T-cell (primary cell): ENCODE measurements at regions not wholly inside any gene's neighbourhood (a gene's known extent, or its start where the extent isn't known, plus 50 kb on each side); places are given as distances from the start of the nearest gene placed in this dataset.

Experiments used
- ATAC-seq, 4 experiments: fragments of 200-7000 bp in 3 of 4; fragments of 150-1000 bp in 1 of 4; cut with Tn5 transposase; replicated peaks in 1 of 4; 1 replicate in 3 of 4; 2 replicates in 1 of 4; pipeline ENCODE4 v1.10.0; 2021; ENCODE audit warnings: moderate library complexity in 3 of 4, mild to moderate bottlenecking in 2 of 4, moderate number of reproducible peaks in 1 of 4
- CTCF ChIA-PET, 2 donors: fragments of 300-600 bp; sonication (Branson Sonifier 250); formaldehyde crosslinking; loops; one replicate each; lab custom pipeline; 2022; ENCODE audit warnings: antibody characterized with exemption in 2 of 2; lab: Charles Lee
- POLR2A ChIA-PET, 2 donors: fragments of 300-600 bp; sonication (Branson Sonifier 250); formaldehyde crosslinking; loops; one replicate each; lab custom pipeline; 2022; ENCODE audit warnings: antibody characterized with exemption in 2 of 2; lab: Charles Lee
- DNase-seq, 35 experiments: peaks; one replicate each; pipeline versions ENCODE4 v3.0.0 to v3.0.0-alpha.2; 2013 to 2023
- H3K27ac ChIP-seq: one replicate; pipeline ENCODE4 v1.5.1; 2013; ENCODE audit warnings: low read length
- H3K27me3 ChIP-seq, 2 experiments: replicated peaks in 1 of 2; 1 replicate in 1 of 2; 2 replicates in 1 of 2; pipeline versions ENCODE4 v1.6.1 to v1.7.0; 2013; ENCODE audit warnings: low read length in 1 of 2, mixed read lengths in 1 of 2; ENCODE audit not compliant: control insufficient read depth in 2 of 2, insufficient read depth in 2 of 2; ENCODE audit errors: extremely low read depth in 1 of 2
- H3K36me3 ChIP-seq, 2 donors: 1 replicate in 1 of 2; 2 replicates in 1 of 2; pipeline versions ENCODE4 v1.6.1 to v1.7.0; 2013; ENCODE audit warnings: low read length in 1 of 2; ENCODE audit not compliant: control insufficient read depth in 2 of 2, insufficient read depth in 1 of 2; ENCODE audit errors: extremely low read depth in 1 of 2
- H3K4me1 ChIP-seq, 2 experiments: 1 replicate in 1 of 2; 2 replicates in 1 of 2; pipeline versions ENCODE4 v1.6.1 to v1.7.0; 2013; ENCODE audit warnings: low read length in 2 of 2, mixed read lengths in 1 of 2; ENCODE audit not compliant: insufficient read depth in 2 of 2, control insufficient read depth in 1 of 2; ENCODE audit errors: extremely low read depth in 1 of 2
- H3K4me3 ChIP-seq, 2 donors: 1 replicate in 1 of 2; 2 replicates in 1 of 2; pipeline versions ENCODE4 v1.5.1 to v1.7.0; 2013; ENCODE audit warnings: mild to moderate bottlenecking in 2 of 2, low read length in 1 of 2, moderate library complexity in 1 of 2; ENCODE audit not compliant: control insufficient read depth in 1 of 2; ENCODE audit errors: extremely low read depth in 1 of 2
- H3K9me3 ChIP-seq: 2 replicates; pipeline ENCODE4 v1.7.0; 2013
- H3K27ac Mint-ChIP-seq, 2 donors: one replicate each; pipeline ENCODE4 v1.8.0; 2020 to 2021; ENCODE audit warnings: mild to moderate bottlenecking in 2 of 2, mixed read lengths in 2 of 2
- H3K27me3 Mint-ChIP-seq, 2 donors: one replicate each; pipeline ENCODE4 v1.8.0; 2021 to 2022; ENCODE audit warnings: mixed read lengths in 2 of 2
- H3K36me3 Mint-ChIP-seq: one replicate; pipeline ENCODE4 v1.8.0; 2021; ENCODE audit warnings: mixed read lengths
- H3K4me1 Mint-ChIP-seq, 3 donors: one replicate each; pipeline ENCODE4 v1.8.0; 2020 to 2022; ENCODE audit warnings: mixed read lengths in 3 of 3, mild to moderate bottlenecking in 1 of 3
- H3K4me3 Mint-ChIP-seq, 3 donors: one replicate each; pipeline ENCODE4 v1.8.0; 2020 to 2022; ENCODE audit warnings: mild to moderate bottlenecking in 3 of 3, mixed read lengths in 3 of 3, moderate library complexity in 3 of 3
- H3K9me3 Mint-ChIP-seq, 3 donors: one replicate each; pipeline ENCODE4 v1.8.0; 2020 to 2022; ENCODE audit warnings: mixed read lengths in 3 of 3
- WGBS: methylation state at CpG from one replicate; pipeline ENCODE4 v1.1.5; 2013; ENCODE audit warnings: missing lambda C conversion rate; ENCODE audit not compliant: insufficient coverage; 5-methylcytosine and 5-hydroxymethylcytosine counted together

DNA sequence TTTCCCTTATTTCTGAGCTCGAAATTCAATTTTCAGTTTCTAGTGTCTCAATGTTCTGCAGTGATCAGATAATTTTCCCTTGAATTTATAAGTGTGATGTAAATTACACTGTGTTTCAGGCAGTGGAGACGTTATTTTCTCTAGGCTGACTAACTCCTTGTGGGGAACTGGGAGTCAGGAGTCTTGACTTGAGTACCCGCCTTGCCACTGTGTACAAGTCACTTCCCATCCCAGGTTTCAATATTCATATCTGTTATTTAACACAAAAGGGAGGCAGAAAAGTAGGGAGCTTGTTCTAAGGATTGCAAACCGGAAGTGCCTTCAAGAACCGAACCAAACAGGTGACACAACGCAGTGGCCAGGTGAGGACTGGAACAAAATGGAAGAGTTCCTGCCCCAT, 196.5 kb downstream of the MEX3B start:
- Mint-ChIP-seq H3K4me1 (no peaks in the 10 kb centered on the region), H3K9me3 (no peaks in the 10 kb centered on the region), H3K27me3 (peaks cover 3 to 12% of the 10 kb centered on the region in 2 donors), H3K36me3 (no peaks in the 10 kb centered on the region), H3K4me3 (no peak overlapping the region), H3K27ac (no peak overlapping the region)
- Histone ChIP-seq H3K36me3 (no peaks in the 10 kb centered on the region), H3K4me1 (no peaks in the 10 kb centered on the region), H3K4me3 (no peak overlapping the region), H3K9me3 (no peaks in the 10 kb centered on the region), H3K27me3 (no peaks in the 10 kb centered on the region), H3K27ac (no peak overlapping the region)
- ChIA-PET POLR2A (no interaction called here), CTCF (no interaction called here)
- DNase-seq = no peak
- no peak for ATAC-seq
- WGBS = 75% methylated on average over 3 of the region's 6 CpGs

DNA sequence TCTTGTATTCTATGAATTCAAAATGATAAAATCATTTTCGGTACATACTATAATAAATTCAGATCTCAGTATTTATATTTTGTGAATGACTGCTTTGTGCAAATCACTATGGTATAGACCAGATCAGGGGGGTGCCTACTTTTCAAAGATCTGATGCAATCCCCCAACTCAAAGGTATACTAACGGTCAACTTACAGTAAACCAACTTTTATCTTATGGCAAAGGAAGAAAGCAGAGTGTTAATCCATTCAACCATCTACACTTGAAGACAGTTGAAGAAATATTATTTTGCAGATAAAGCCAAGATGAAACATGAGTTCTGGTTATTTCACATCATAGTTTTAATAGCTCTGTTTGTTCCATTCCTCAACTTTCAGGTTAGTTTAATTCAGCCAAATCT, 197.1 kb downstream of the MEX3B start:
- no peaks in the 10 kb centered on the region for H3K27me3 ChIP-seq
- DNase-seq (no peak), ATAC-seq (no peak)
- H3K4me3 Mint-ChIP-seq = no peak overlapping the region
- no peak overlapping the region for H3K4me3 ChIP-seq
- ChIA-PET CTCF (no interaction called here), POLR2A (no interaction called here)
- H3K36me3 ChIP-seq = no peaks in the 10 kb centered on the region
- no peaks in the 10 kb centered on the region for H3K9me3 ChIP-seq
- H3K36me3 Mint-ChIP-seq = no peaks in the 10 kb centered on the region
- H3K27ac Mint-ChIP-seq = no peak overlapping the region
- H3K27ac ChIP-seq = no peak overlapping the region
- no peaks in the 10 kb centered on the region for H3K4me1 ChIP-seq
- H3K27me3 Mint-ChIP-seq = peaks cover 3 to 12% of the 10 kb centered on the region in 2 donors
- WGBS = no CpG with 5 or more reads among the region's 2 CpGs
- H3K4me1 Mint-ChIP-seq = no peaks in the 10 kb centered on the region
- no peaks in the 10 kb centered on the region for H3K9me3 Mint-ChIP-seq

DNA sequence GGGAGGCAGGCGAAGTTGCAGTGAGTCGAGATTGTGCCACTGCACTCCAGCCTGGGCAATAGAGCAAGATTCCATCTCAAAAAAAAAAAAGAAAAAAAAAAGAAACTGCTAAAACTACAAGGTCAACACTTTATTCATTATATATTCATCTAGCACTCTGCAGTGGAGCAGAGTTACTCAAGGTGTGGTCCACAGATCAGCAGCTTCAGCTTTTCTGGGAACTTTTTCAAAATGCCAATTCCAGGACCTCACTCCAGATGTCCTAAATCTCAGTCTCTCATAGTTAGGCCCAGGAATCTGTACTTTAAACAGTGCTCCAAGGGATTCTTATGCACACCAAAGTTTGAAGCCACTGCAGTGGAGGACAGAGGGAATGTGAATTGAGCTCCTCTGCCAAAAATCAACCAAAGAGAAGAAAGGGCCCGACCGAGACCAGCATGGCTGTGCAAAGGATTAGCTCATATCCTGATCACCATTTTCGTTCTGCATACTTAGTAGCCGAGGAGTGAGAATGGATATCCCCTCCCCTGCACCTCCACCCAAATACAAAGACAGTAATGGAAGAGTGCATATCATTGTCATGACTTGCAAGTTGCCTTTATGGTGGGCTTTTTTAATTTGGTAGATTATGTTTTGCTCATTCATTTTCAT, 201.9 kb downstream of the MEX3B start:
- no peaks in the 10 kb centered on the region for H3K36me3 ChIP-seq
- peaks cover 0 to 4% of the 10 kb centered on the region in 2 donors for H3K27me3 Mint-ChIP-seq
- POLR2A ChIA-PET = no interaction called here
- no peaks in the 10 kb centered on the region for H3K4me1 Mint-ChIP-seq
- H3K27me3 ChIP-seq = no peaks in the 10 kb centered on the region
- no peak for ATAC-seq
- WGBS = no CpG with 5 or more reads among the region's 6 CpGs
- H3K9me3 ChIP-seq = no peaks in the 10 kb centered on the region
- no peaks in the 10 kb centered on the region for H3K36me3 Mint-ChIP-seq
- DNase-seq = no peak
- no peaks in the 10 kb centered on the region for H3K4me1 ChIP-seq
- no peak overlapping the region for H3K27ac ChIP-seq
- H3K9me3 Mint-ChIP-seq = no peaks in the 10 kb centered on the region
- H3K27ac Mint-ChIP-seq = no peak overlapping the region
- H3K4me3 Mint-ChIP-seq = no peak overlapping the region
- CTCF ChIA-PET = no interaction called here
- no peak overlapping the region for H3K4me3 ChIP-seq

GRCh38 chr15:81843226-81843625, 202.6 kb downstream of the MEX3B start:
- CTCF ChIA-PET = no interaction called here
- DNase-seq (no peak), ATAC-seq (no peak)
- Mint-ChIP-seq H3K36me3 (no peaks in the 10 kb centered on the region), H3K4me1 (no peaks in the 10 kb centered on the region), H3K4me3 (no peak overlapping the region), H3K27me3 (peaks cover 0 to 4% of the 10 kb centered on the region in 2 donors), H3K9me3 (no peaks in the 10 kb centered on the region), H3K27ac (no peak overlapping the region)
- Histone ChIP-seq H3K27ac (no peak overlapping the region), H3K4me1 (no peaks in the 10 kb centered on the region), H3K4me3 (no peak overlapping the region), H3K27me3 (no peaks in the 10 kb centered on the region), H3K9me3 (no peaks in the 10 kb centered on the region), H3K36me3 (no peaks in the 10 kb centered on the region)
- POLR2A ChIA-PET = no interaction called here
- WGBS = 86% methylated on average over 1 of the region's 5 CpGs

- 80% methylated on average over 1 of the region's 2 CpGs for WGBS
- no peaks in the 10 kb centered on the region for H3K36me3 ChIP-seq
- Mint-ChIP-seq H3K9me3 (no peaks in the 10 kb centered on the region), H3K27me3 (no peaks in the 10 kb centered on the region), H3K36me3 (no peaks in the 10 kb centered on the region), H3K4me1 (no peaks in the 10 kb centered on the region), H3K27ac (no peak overlapping the region), H3K4me3 (no peak overlapping the region)
- H3K9me3 ChIP-seq = no peaks in the 10 kb centered on the region
- ChIA-PET POLR2A (no interaction called here), CTCF (no interaction called here)
- H3K4me1 ChIP-seq = no peaks in the 10 kb centered on the region
- no peaks in the 10 kb centered on the region for H3K27me3 ChIP-seq
- no peak overlapping the region for H3K27ac ChIP-seq
- DNase-seq (no peak), ATAC-seq (no peak)
- H3K4me3 ChIP-seq = no peak overlapping the region
These were observed 206.4 kb downstream of the MEX3B start for GRCh38 chr15:81839387-81839786.

GRCh38 chr15:81835731-81836130, 210.1 kb downstream of the MEX3B start:
- H3K9me3 Mint-ChIP-seq = peaks cover 0 to 2% (median 0%) of the 10 kb centered on the region in 3 donors
- H3K4me3 Mint-ChIP-seq = no peak overlapping the region
- no peak for DNase-seq
- no peaks in the 10 kb centered on the region for H3K36me3 Mint-ChIP-seq
- no peak for ATAC-seq
- no CpG with 5 or more reads among the region's 1 CpG for WGBS
- Histone ChIP-seq H3K9me3 (no peaks in the 10 kb centered on the region), H3K4me1 (no peaks in the 10 kb centered on the region), H3K4me3 (no peak overlapping the region), H3K36me3 (no peaks in the 10 kb centered on the region), H3K27me3 (no peaks in the 10 kb centered on the region), H3K27ac (no peak overlapping the region)
- no peak overlapping the region for H3K27ac Mint-ChIP-seq
- CTCF ChIA-PET = no interaction called here
- no peaks in the 10 kb centered on the region for H3K4me1 Mint-ChIP-seq
- POLR2A ChIA-PET = no interaction called here
- peaks cover 2 to 4% of the 10 kb centered on the region in 2 donors for H3K27me3 Mint-ChIP-seq

DNA sequence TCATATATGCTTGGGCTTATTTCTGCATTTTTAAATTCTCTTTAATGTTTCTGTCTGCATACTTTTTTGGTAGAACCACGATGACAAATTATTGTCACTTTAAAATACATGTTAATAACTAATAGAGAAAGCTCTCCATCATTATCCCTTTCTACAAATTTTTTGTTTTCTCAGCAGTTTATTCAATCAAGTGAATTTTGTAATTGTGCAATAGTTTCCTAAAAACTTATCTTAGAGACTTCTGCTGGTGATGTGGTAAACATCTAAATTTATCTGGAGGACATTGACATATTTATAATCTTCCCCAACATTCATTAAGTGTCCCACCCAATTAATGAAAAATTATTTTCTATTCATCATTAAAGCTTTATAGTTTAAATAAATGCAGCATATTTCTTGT, 215.3 kb downstream of the MEX3B start:
- POLR2A ChIA-PET = no interaction called here
- Mint-ChIP-seq H3K27ac (no peak overlapping the region), H3K4me3 (no peak overlapping the region), H3K4me1 (no peaks in the 10 kb centered on the region), H3K36me3 (no peaks in the 10 kb centered on the region), H3K27me3 (peaks cover 3 to 4% of the 10 kb centered on the region in 2 donors), H3K9me3 (peaks cover 0 to 2% (median 0%) of the 10 kb centered on the region in 3 donors)
- Histone ChIP-seq H3K9me3 (no peaks in the 10 kb centered on the region), H3K27ac (no peak overlapping the region), H3K36me3 (no peaks in the 10 kb centered on the region), H3K4me1 (no peaks in the 10 kb centered on the region), H3K27me3 (no peaks in the 10 kb centered on the region), H3K4me3 (no peak overlapping the region)
- ATAC-seq (no peak), DNase-seq (no peak)
- CTCF ChIA-PET = interaction anchor here in 1 of 2 donors (0.6 kb wide), 1 partner anchor 251 kb away, joined by 3 read pairs; no protein-coding TSS in a partner anchor
- no CpG with 5 or more reads among the region's 1 CpG for WGBS
